ENCODE measurements at regions not wholly inside any gene's neighbourhood (a gene's known extent, or its start where the extent isn't known, plus 50 kb on each side); places are given as distances from the start of the nearest gene placed in this dataset.

DNA sequence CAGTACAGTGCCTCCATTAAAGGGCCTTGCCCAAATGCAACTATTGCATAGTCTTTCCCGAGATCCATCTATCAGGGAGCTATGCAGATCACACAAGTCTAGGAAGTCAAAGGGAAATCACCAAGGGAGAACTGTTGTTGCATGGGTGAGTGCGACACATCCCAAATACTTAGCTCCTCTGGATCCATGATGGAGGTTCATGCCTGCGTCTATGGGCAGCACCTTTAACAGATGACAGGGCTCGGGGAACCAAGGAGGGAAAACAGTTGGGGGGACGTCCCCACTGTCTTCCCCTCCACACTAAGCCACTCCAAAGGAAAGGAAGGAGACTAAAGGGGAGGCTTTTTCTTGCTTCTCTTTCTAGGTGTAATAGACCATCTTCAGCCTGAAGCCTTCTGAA is 552.8 kb upstream of the PKDCC start:
- Histone ChIP-seq H3K9ac (ENCODE audit: control insufficient read depth, insufficient read depth, low read length) (no peak overlapping the region), H3K79me2 (ENCODE audit: control insufficient read depth, insufficient read depth, low read length) (no peaks in the 10 kb centered on the region), H3K27ac (ENCODE audit: control insufficient read depth, insufficient read depth) (no peak overlapping the region), H3K9me3 (replicated peaks; ENCODE audit: control insufficient read depth, insufficient read depth, low read length) (peaks cover 14% of the 10 kb centered on the region; the same call in 2 of the 3 replicates), H2AFZ (ENCODE audit: control insufficient read depth, low read depth, low read length) (no peak overlapping the region), H3K36me3 (ENCODE audit: control insufficient read depth in 2 of 2, insufficient read depth in 2 of 2, low read length in 1 of 2) (no peaks in the 10 kb centered on the region), H3K4me3 (no peak overlapping the region), H4K20me1 (ENCODE audit: control insufficient read depth, insufficient read depth) (no peaks in the 10 kb centered on the region), H3K4me1 (ENCODE audit: control insufficient read depth, insufficient read depth, low read length) (no peaks in the 10 kb centered on the region), H3K27me3 (replicated peaks in 1 of 2; ENCODE audit: control insufficient read depth in 2 of 2, insufficient read depth in 2 of 2, low read length in 1 of 2) (no peaks in the 10 kb centered on the region), H3K4me2 (ENCODE audit: control insufficient read depth, insufficient read depth) (no peak overlapping the region)
- CTCF ChIA-PET: no interaction called here
- ATAC-seq (no peak), FAIRE-seq (no peak), DNase-seq (ENCODE audit: low read depth, low spot score) (no peak)
- WGBS (ENCODE audit: insufficient coverage, insufficient replicate concordance, low lambda C conversion rate, missing lambda C conversion rate): 20% methylated on average over 5 of the region's 5 CpGs
- TF ChIP-seq CBX5 (IDR thresholded peaks at IDR 0.05; ENCODE audit: low read depth) (peak; percentile 99), BHLHE40 (IDR thresholded peaks at IDR 0.05; ENCODE audit: borderline replicate concordance in 1 of 2, low read depth in 2 of 2, low read length in 1 of 2) (no peak)
- POLR2A ChIA-PET: no interaction called here
- in situ Hi-C loops (cut with MboI) (no loop called here), intact Hi-C loops (cut with micrococcal nuclease; ENCODE audit: unreplicated experiment) (no loop called here)
- BruUV-seq (replicated peaks): no TSS peak
- RAD21 ChIA-PET (ENCODE audit: unreplicated experiment): interaction anchor here (0.6 kb wide), 1 partner anchor 54 kb away, joined by 3 read pairs; no protein-coding TSS in a partner anchor
- SMC1A ChIA-PET (ENCODE audit: uncharacterized antibody, unreplicated experiment): no interaction called here

DNA sequence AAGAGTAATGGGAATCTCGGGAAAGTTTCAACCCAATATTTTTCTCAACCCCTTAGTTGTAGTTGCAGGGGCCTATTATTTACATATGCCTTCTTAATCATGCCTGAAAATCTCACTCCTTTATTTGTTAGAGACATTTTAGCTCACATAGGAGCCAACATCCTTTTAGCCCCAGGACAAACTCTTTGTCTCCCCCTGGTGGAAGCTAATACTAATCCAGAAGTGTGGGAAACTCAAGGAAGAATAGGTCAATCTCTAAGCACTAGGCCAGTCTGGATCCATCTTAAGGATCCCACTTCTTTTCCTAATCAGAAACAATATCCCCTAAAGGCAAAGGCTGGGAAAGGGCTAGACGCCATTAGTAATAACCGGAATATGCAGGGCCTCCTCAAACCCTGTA is 550.9 kb upstream of the PKDCC start:
- H3K4me2 ChIP-seq (ENCODE audit: control insufficient read depth, insufficient read depth): no peak overlapping the region
- WGBS (ENCODE audit: insufficient coverage, insufficient replicate concordance, low lambda C conversion rate, missing lambda C conversion rate): 61% methylated on average over 3 of the region's 3 CpGs
- H3K9me3 ChIP-seq (replicated peaks; ENCODE audit: control insufficient read depth, insufficient read depth, low read length): peaks cover 14% of the 10 kb centered on the region; the same call in 2 of the 3 replicates
- no peaks in the 10 kb centered on the region for H3K36me3 ChIP-seq (ENCODE audit: control insufficient read depth in 2 of 2, insufficient read depth in 2 of 2, low read length in 1 of 2)
- no peak overlapping the region for H3K27ac ChIP-seq (ENCODE audit: control insufficient read depth, insufficient read depth)
- no TSS peak for BruUV-seq (replicated peaks)
- H3K4me3 ChIP-seq: no peak overlapping the region
- POLR2A ChIA-PET: no interaction called here
- DNase-seq (ENCODE audit: low read depth, low spot score) (no peak), ATAC-seq (no peak), FAIRE-seq (no peak)
- CTCF ChIA-PET: interaction anchor here (0.6 to 1.8 kb wide), 7 partner anchors 15 to 221 kb away, joined by 3 to 6 read pairs (median 3); no protein-coding TSS in a partner anchor
- RAD21 ChIA-PET (ENCODE audit: unreplicated experiment): no interaction called here
- H3K9ac ChIP-seq (ENCODE audit: control insufficient read depth, insufficient read depth, low read length): no peak overlapping the region
- no peaks in the 10 kb centered on the region for H3K27me3 ChIP-seq (replicated peaks in 1 of 2; ENCODE audit: control insufficient read depth in 2 of 2, insufficient read depth in 2 of 2, low read length in 1 of 2)
- H3K79me2 ChIP-seq (ENCODE audit: control insufficient read depth, insufficient read depth, low read length): no peaks in the 10 kb centered on the region
- H4K20me1 ChIP-seq (ENCODE audit: control insufficient read depth, insufficient read depth): no peaks in the 10 kb centered on the region
- no peak overlapping the region for H2AFZ ChIP-seq (ENCODE audit: control insufficient read depth, low read depth, low read length)
- SMC1A ChIA-PET (ENCODE audit: uncharacterized antibody, unreplicated experiment): no interaction called here
- intact Hi-C loops (cut with micrococcal nuclease; ENCODE audit: unreplicated experiment): no loop called here
- H3K4me1 ChIP-seq (ENCODE audit: control insufficient read depth, insufficient read depth, low read length): no peaks in the 10 kb centered on the region
- TF ChIP-seq CTCF (IDR thresholded peaks at IDR 0.05 in 2 of 3, conservative IDR thresholded peaks at IDR 0.05 in 1 of 3; ENCODE audit: control insufficient read depth in 2 of 3, extremely low read depth in 1 of 3, insufficient read depth in 1 of 3, low read depth in 3 of 3, low read length in 3 of 3) (peak in 2 of 3 experiments; percentile 20 to 29; a peak in 2 of 6 replicates), RAD21 (IDR thresholded peaks at IDR 0.05; ENCODE audit: insufficient read depth, low read depth, low read length) (peak; percentile 35; the same call in 1 of the 2 replicates), SPI1 (IDR thresholded peaks at IDR 0.05; ENCODE audit: borderline replicate concordance, insufficient read depth, low read depth, low read length) (no peak), TBL1XR1 (IDR thresholded peaks at IDR 0.05; ENCODE audit: low read depth, low read length) (no peak)
- in situ Hi-C loops (cut with MboI): no loop called here

All from GM12878 (cell line).